SK-MEL-5 (cell line): ENCODE measurements at regions not wholly inside any gene's neighbourhood (a gene's known extent, or its start where the extent isn't known, plus 50 kb on each side); places are given as distances from the start of the nearest gene placed in this dataset.
A peak's percentile ranks its signal among the peaks of the same experiment; 100 is the strongest.
"Not testable (repeated sequence)": the region's sequence is repeated elsewhere in the genome, so short reads cannot be mapped to it uniquely, and the experiment has no call there.

Experiments
- DNase-seq: peaks from one replicate; pipeline ENCODE4 v3.0.0-alpha.2; 2016; ENCODE audit warnings: low read depth, low spot score
- in situ Hi-C: cut with HindIII; loops from 2 replicates; pipeline ENCODE4 v1.10.0; 2016; ENCODE audit warnings: low sequenced_read_pairs, high pct_unique_total_duplicates, low pct_unique_long_range_greater_than_20kb

DNA sequence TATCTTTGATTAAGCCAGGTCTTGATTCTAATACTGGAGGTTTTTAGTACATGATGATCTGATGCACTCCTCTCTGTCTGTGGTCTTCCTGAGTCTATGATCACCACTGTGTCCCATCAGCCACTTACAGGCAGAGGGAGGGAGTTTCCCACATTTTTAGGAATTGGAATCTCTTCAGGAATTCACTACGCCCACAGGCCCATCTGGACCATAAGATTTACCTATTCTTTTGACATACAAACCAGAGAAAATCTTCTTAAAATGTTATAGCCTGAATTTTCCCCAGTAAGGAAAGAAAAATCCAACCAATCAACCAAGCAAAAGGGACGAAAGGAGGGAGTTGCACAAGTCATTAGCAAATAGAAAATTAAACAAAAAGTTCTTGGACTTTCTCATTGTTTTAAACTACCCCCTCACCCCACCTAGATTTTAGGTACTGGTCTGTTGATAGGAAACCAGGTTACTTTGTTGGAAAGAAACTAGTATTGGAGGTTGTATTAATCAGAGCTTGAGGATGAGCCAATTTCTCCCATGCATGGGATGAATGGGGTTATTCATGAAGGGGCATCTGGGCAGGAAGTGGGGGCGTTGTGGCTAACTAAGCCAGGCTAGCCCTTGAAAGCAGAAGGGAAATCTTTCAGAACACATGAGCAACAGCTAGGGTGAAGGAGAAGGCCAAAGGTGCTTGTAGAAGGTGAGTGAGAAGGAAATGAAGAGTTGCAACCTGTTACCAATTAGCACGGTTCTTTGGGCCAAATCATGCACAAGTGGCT is 328.2 kb upstream of the MEX3C start:
- in situ Hi-C loops, result no loop called here
- peak; percentile 63 for DNase-seq

DNA sequence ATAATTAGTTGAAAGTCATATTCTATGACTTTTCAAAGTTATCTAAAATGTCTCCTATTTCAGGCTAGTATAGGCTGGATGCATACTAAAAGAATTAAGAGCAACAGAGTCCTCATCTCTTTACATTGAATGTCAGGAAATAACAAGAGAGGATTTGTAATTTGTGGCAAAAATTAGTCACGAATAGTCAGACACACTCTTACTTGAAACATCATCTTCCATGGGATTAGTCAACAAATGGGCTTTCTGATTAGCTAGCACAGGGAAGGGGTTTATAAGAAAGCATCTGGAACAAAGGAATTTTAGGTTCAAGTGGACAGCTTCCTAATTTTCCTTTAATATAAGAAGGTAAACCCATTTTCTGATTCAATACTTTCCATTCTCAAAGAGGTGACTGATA is 330.3 kb upstream of the MEX3C start:
- in situ Hi-C loops, result no loop called here

DNA sequence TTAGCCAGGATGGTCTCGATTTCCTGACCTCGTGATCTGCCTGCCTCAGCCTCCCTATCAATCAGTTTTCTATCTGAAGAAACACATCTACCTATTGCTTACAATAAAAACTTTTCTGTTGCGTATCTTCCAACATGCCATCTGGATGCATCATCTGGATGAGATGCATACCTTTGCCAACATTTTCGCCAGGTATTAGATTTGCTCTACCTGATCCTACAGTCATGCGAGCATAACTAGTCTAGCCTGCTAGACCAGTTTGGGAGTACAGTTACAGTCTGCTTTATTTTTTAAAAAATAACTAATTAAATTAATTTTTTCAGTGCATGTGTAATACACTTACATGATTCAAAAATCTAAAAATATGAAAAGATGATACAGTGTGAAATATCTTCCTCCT is 334.0 kb upstream of the MEX3C start:
- in situ Hi-C loops, result no loop called here
- DNase-seq, result no peak

More for the DNA sequence above, 330.3 kb upstream of the MEX3C start:
- DNase-seq, result no peak

DNA sequence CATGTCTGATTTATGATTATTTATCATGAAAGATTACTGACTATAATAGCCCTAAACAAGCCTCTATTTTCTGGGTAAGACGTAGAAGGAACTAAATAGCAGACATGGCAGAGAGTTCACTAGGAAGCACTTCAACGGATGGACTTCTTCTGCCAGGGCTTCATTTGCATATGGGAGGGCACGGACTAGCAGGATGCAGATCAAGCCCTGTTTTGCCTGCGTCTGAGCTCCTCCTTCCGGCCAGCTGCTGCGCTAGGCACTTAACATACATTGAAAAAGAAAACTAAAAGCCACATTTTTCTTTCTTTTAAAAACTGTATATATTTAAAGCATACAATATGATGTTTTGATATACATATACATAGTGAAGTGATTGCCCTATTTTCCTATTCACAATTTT is 340.0 kb upstream of the MEX3C start:
- in situ Hi-C loops, result no loop called here

DNA sequence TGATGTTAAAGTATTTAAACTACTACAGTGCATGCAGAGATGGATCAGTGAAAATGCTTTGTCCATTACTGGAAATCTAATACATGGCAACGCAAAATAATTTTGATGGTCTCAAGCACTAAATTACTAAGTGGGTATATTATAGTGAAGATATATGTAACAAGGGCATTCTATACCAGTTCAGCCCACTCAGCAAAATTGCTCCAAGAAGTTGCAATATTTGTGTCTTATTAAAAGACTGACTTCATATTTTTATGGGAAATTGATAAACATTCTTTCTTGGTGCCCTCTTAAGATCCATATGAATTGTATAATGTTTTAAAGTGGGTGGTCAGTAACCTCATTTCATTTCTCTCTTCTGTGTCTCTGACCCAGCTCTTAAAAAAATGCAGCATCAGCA is 343.1 kb upstream of the MEX3C start:
- in situ Hi-C loops, result no loop called here
- no peak for DNase-seq

More for the DNA sequence above, 340.0 kb upstream of the MEX3C start:
- DNase-seq, result peak; percentile 68

DNA sequence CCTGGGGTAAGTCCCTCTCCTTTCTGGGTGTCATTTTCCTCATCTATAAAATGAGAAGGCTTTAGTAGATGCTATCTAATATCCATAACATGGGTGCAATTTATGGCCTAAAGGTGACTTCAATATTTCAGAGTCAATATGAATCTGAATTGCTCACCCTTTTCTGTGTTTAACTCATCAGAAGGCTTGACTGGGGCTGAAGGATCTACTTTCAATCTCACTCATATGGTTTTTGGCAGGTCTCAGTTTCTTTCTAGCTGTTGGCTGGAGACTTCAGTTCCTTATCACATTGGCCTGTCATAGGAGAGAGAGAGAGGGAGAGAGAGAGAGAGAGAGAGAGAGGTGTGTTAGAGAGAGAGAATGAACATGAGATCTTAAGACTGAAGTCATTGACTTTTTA is 343.7 kb upstream of the MEX3C start:
- in situ Hi-C loops, result no loop called here
- no peak for DNase-seq

DNA sequence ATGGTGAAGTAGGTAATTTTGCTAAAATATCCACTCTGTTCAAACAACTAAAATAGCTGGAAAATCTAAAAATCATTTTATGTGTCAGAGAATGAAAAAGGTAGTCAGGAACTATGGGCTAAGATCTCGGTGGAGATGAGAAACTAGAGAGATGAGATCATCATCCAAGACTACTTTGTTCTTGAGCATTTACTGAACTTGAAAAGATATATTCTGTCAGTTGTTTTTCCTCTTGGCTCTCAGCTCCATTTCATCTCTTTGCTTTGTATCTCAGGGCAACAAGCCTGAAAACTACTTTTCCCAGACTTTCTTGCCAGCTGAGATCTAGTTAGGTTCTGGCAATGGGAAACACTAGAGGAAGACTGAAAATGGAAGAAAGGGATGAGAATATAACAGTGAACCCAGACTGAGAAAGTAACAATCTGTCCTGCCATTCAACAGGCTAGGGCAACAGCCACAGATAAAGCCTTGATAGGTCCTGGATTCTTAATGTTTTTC is 346.2 kb upstream of the MEX3C start:
- no peak for DNase-seq

DNA sequence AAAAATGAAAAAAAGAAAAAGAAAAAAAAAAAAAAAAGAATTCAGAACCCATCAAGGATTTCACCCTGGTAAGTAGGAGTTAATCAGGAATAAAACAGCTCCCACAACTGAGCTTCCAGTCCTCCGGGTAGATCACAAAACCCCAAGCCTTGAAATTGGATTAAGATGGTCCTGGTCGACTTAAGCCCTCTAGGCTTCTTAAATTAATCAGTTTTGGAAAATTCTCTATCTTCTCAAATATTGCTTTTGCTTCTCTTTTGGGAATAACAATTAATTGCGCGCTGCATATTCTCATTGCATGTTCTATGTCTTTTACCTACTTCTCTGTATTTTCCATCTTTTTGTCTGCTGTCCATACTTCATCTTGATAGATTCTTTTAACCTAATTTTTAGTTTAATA is 348.0 kb upstream of the MEX3C start:
- DNase-seq, result no peak
- in situ Hi-C loops, result no loop called here

More for the DNA sequence above, 346.2 kb upstream of the MEX3C start:
- in situ Hi-C loops, result no loop called here

DNA sequence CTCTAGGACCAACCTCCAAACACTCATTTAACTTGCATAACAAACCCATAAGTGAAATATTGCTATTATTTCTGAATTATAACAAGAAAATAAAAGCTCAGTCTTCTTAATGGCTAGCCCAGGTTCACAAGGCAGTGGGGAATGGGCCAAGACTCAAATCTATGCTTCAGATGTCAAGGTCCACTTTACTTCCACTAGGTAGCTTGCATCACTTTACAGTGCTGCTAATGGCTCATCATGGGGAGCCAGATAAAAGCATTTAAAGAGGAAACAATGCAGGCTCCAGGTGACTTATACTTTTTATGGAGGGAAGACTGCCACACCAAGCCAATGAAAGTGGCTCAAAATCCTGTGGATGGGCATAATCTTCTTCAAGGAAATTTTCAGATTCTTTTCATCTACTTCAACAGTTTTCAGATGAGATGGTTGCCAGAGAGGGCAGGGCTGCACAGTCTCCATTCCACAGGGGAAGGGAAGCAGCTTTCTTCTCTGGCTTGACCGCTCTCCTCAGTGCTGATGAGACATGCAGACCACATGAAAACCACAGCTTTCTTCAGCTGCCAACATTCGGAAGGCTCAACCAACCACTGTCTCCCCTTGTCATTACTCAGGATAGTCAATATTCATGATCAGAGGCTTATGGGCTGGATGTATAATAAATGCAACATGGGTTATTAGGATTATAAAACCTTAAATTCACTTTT is 361.9 kb upstream of the MEX3C start:
- in situ Hi-C loops, result no loop called here
- no peak for DNase-seq

DNA sequence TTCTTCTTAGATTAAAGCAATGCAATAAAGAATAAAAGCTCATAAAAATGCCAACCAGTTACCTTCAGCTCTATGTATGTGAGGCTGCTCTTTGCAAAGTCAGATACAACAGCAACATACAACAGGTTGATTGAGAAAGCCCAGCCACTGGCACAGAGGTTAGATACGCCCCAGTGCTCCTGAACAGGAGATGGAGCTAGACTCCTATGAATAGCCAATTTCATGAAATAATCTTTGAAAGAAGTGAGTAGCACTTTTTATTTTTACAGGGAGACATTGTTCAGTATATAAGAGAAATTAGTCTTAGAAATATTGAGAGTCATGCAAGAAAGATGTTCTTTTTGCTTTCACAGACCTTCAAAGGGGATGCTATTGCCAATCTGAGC is 362.4 kb upstream of the MEX3C start:
- in situ Hi-C loops, result no loop called here
- DNase-seq, result no peak

DNA sequence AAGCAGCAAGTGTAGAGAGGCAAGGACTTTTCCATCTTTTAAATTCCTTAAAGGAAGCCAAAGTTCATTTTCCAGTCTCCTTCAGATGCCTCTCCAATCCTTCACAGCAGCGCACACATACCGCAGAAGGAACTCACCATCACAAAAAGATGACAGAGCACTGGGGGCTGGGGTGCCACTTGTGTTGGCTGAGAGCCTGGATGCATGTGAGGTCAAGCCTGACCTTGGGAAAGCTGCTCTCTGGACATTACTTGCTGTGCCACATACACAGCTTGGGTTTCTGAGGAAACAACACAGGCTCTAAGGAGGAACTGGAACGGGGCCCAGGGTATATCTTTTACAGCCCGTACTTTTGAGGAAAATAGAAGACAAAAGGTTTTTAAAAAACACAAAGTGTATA is 364.3 kb upstream of the MEX3C start:
- in situ Hi-C loops, result no loop called here
- no peak for DNase-seq

DNA sequence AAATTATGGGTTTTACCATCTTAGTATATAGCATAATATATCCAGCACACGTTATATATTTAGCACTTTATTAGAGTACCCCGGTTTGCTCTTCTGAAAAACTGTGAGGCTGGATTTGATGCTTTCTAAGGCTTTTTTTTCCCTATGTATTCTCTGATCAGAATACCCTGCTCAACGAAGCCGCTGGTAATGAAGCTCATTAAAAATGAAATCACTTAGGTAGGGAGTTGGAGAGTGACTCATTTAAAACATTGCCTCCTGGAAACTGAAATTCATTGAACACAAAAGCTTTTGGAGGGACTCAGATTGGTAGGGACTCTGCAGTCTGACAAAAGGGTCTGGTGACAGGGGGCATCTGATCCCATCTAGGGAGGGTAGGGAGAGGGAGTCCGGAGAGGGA is 365.4 kb upstream of the MEX3C start:
- in situ Hi-C loops, result no loop called here
- no peak for DNase-seq

DNA sequence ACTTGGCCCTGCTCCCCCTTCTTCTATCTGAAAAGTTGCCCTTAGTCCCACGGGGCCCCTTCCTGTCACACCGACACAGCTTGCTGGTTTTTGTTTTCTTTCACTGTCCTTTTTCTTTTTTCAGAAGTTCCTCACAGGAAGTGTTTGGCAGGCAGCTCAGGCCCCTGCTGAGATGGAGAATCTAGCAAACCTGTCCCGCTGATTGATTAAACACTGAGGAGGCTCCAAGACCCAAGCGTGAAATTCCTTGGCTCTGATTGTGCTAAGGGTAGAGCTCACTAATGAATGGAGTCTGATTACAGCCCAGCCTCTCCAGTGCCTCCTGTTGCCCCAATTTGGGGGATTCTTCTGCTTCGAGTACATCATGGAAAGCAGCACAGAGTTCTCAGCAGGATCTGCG is 365.9 kb upstream of the MEX3C start:
- in situ Hi-C loops, result no loop called here
- no peak for DNase-seq

DNA sequence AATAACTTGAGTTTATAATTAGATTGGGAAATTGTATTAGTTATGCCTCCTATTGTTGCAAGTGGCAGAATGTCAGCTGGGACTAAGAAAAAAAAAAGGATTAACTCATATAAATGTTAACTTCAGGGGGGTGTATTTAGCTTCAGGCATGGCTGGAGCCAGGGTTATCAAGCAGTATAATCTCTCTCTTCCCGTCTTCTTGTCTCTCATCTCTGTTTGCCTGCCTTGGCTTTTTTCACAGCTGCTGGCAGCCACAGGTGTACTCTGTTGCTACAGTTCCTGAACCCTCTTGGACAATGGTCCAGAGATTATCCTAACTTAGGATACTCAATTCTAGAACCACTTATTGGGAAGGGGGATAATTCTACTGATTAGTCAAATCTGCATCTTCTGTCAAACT is 370.7 kb upstream of the MEX3C start:
- in situ Hi-C loops, result no loop called here
- DNase-seq, result no peak

DNA sequence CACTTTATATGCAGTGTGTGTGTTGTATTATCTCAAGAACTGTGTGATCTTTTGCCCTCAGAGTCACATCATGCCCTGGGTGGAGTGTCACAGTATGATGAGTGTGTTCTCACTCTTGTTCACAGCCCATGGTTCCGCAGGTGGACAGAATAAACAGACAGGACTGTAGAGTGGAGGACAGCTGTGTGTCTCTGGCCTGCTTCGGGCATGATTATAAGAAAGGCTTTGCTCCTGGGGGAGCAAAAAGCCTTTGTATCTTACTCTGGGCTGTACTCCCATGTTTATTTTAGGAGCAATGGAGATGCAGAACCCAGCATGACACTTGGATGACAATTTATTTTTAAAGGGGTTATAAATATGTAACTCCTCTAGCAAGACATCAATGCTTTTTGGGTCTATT is 371.7 kb upstream of the MEX3C start:
- in situ Hi-C loops, result no loop called here
- no peak for DNase-seq

DNA sequence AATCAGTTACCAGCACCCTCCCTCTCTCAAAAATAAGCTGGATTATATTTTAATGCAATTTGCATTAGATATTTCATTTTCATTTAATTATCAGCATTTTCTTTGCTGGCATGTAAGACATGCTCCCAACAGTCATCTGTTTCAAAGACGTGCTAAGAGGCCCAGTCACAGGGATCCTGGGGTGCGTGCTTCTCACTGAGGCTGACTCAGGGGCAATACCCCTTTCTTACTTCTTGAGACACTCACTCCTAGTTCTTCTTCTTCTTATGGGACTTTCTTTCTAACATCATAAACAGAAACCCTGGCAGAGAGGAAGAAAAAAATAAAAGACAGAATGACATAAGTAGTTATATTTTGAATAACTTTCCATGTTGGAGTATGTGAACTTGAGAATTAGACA is 372.1 kb upstream of the MEX3C start:
- in situ Hi-C loops, result no loop called here
- no peak for DNase-seq

DNA sequence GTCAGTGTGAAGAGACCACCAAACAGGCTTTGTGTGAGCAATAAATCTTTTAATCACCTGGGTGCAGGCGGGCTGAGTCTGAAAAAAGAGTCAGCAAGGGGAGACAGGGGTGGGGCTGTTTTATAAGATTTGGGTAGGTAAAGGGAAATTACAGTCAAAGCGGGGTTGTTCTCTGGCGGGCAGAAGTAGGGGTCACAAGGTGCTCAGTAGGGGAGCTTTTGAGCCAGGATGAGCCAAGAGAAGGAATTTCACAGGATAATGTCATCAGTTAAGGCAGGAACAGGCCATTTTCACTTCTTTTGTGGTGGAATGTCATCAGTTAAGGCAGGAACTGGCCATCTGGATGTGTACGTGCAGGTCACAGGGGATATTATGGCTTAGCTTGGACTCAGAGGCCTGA is 372.6 kb upstream of the MEX3C start:
- in situ Hi-C loops, result not testable (repeated sequence)

DNA sequence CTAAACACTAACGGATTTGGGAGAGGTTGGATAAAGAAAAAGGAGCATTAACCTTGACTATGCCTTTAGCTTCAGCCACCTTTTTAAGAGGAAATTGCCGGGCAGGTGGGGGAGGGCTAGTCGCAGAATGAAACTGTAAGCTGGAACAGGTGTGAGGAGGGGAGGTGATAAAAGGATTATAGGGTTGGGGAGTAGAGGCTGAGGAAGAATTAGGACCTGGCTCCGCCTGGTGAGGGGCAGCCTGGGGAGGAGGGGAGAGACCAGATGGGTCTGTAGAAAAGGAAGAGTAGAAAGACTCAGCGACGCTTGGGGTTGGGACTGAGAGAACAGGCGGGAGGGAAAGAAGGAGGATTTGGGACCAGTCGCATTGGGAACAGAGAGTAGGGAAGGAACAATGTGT is 376.4 kb upstream of the MEX3C start:
- in situ Hi-C loops, DNase-seq: not testable (repeated sequence)

More for the DNA sequence above, 372.6 kb upstream of the MEX3C start:
- not testable (repeated sequence) for DNase-seq

DNA sequence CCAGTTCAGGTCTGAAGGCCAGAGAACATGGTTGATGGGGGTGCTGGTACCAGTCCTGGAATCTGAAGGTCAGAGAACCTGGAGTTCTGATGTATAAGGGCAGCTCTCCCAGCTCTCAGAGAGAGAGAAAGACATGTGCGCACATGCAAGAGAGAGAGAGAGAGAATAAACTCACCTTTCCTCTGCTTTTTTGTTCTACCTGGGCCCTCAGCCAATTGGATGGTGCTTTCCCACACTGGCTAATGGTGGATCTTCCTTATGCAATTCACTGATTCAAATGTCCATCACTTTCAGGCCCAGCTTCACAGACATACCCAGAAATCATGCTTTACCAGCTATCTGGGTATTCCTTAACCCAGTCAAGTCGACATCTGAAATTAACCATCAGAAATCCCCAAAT is 377.7 kb upstream of the MEX3C start:
- DNase-seq, result no peak
- in situ Hi-C loops, result no loop called here
